HepG2 (cell line): ENCODE measurements at regions not wholly inside any gene's neighbourhood (a gene's known extent, or its start where the extent isn't known, plus 50 kb on each side); places are given as distances from the start of the nearest gene placed in this dataset.

Source experiments
- ARID5B ChIP-seq: IDR thresholded peaks from 2 replicates; pipeline ENCODE4 v1.4.0; 2020; ENCODE audit warnings: mild to moderate bottlenecking, missing genetic modification reagents
- ELF3 ChIP-seq: IDR thresholded peaks from 2 replicates; pipeline ENCODE4 v1.6.1; 2016; ENCODE audit warnings: missing genetic modification reagents, missing compliant biosample characterization
- ETV5 ChIP-seq: IDR thresholded peaks from 2 replicates; pipeline ENCODE4 v1.6.1; 2018; ENCODE audit warnings: missing biosample characterization, missing genetic modification reagents, inconsistent platforms, borderline replicate concordance
- GABPA ChIP-seq, 2 experiments: IDR thresholded peaks; 2 replicates each; pipeline ENCODE4 v1.6.1; 2011 to 2016; ENCODE audit warnings: low read depth in 2 of 2, low read length in 1 of 2, missing biosample characterization in 1 of 2, missing genetic modification characterization in 1 of 2
- HDAC1 ChIP-seq: sonication (generic); formaldehyde crosslinking; IDR thresholded peaks from 2 replicates; pipeline ENCODE4 v1.5.1; 2020; ENCODE audit warnings: mild to moderate bottlenecking, missing genetic modification reagents
- POGZ ChIP-seq: sonication (generic); formaldehyde crosslinking; IDR thresholded peaks from 2 replicates; pipeline ENCODE4 v1.4.0; 2020; ENCODE audit warnings: mild to moderate bottlenecking, missing genetic modification reagents
- RBM22 ChIP-seq: fragments of 200-400 bp; formaldehyde crosslinking; optimal IDR thresholded peaks from 2 replicates; pipeline ENCODE3; 2017; ENCODE audit warnings: mild to moderate bottlenecking, low read length, moderate library complexity
- RFX1 ChIP-seq: fragments of 450-650 bp; IDR thresholded peaks from 2 replicates; pipeline ENCODE4 v1.6.1; 2017
- SIN3B ChIP-seq: fragments of 150-350 bp; IDR thresholded peaks from 2 replicates; pipeline ENCODE4 v1.6.1; 2014; ENCODE audit warnings: low read length
- SP2 ChIP-seq: sonication (generic); formaldehyde crosslinking; IDR thresholded peaks from 2 replicates; pipeline ENCODE4 v1.5.1; 2020; ENCODE audit warnings: mild to moderate bottlenecking, missing genetic modification reagents
- ZBTB49 ChIP-seq: sonication (generic); formaldehyde crosslinking; IDR thresholded peaks from 2 replicates; pipeline ENCODE4 v1.4.0; 2020; ENCODE audit warnings: missing genetic modification reagents, borderline replicate concordance
- ZFAT ChIP-seq: sonication (generic); formaldehyde crosslinking; conservative IDR thresholded peaks from 2 replicates; pipeline ENCODE4 v1.8.1; 2023; ENCODE audit warnings: missing genetic modification reagents, inconsistent platforms
- ZMYM2 ChIP-seq: sonication (generic); formaldehyde crosslinking; IDR thresholded peaks from 2 replicates; pipeline ENCODE4 v1.8.0; 2022; ENCODE audit warnings: mild to moderate bottlenecking, missing genetic modification reagents
- ZNF501 ChIP-seq: sonication (generic); formaldehyde crosslinking; IDR thresholded peaks from 2 replicates; pipeline ENCODE4 v1.5.1; 2020; ENCODE audit warnings: mild to moderate bottlenecking, moderate library complexity, missing genetic modification reagents
- ZNF607 ChIP-seq: sonication (generic); formaldehyde crosslinking; IDR thresholded peaks from 2 replicates; pipeline ENCODE4 v1.5.1; 2020; ENCODE audit warnings: missing genetic modification reagents, mild to moderate bottlenecking, borderline replicate concordance
- ZNF652 ChIP-seq: IDR thresholded peaks from 2 replicates; pipeline ENCODE4 v1.6.1; 2016; ENCODE audit warnings: low read depth, borderline replicate concordance
- ZNF75D ChIP-seq: sonication (generic); formaldehyde crosslinking; IDR thresholded peaks from 2 replicates; pipeline ENCODE4 v1.8.1; 2023; ENCODE audit warnings: missing genetic modification reagents, mild to moderate bottlenecking, borderline replicate concordance
- TF ChIP-seq, protein P1 (sequence below): sonication (generic); formaldehyde crosslinking; IDR thresholded peaks from 2 replicates; pipeline ENCODE4 v1.5.1; 2020; ENCODE audit warnings: missing genetic modification reagents, mild to moderate bottlenecking, borderline replicate concordance
- TF ChIP-seq, protein P2 (sequence below): sonication (generic); formaldehyde crosslinking; IDR thresholded peaks from 2 replicates; pipeline ENCODE4 v1.5.0; 2020; ENCODE audit warnings: mild to moderate bottlenecking, missing genetic modification reagents

GRCh38 chr2:74043345-74044329 is 58.9 kb downstream of the TET3 start (continued):
- TF ChIP-seq ARID5B (CRISPR knock-in tag) (peak; percentile 53; the same call in 1 of the 2 replicates), ELF3 (CRISPR knock-in tag) (peak; percentile 66; the same call in 1 of the 2 replicates), SIN3B (no peak), ZNF607 (CRISPR knock-in tag) (peak; percentile 64; the same call in 1 of the 2 replicates), ZNF652 (no peak), GABPA (IDR thresholded peaks at IDR 0.05; ENCODE audit: low read depth, low read length) (no peak), GABPA (CRISPR knock-in tag; IDR thresholded peaks at IDR 0.05; ENCODE audit: low read depth) (no peak), ZNF501 (CRISPR knock-in tag) (peak; percentile 68), HDAC1 (CRISPR knock-in tag) (no peak), ETV5 (CRISPR knock-in tag) (peak; percentile 61; the same call in 1 of the 2 replicates), ZNF75D (CRISPR knock-in tag) (no peak), ZFAT (no peak), RBM22 (no peak), SP2 (CRISPR knock-in tag) (0 out of 2 replicates have a peak, but pooled peaks have one; percentile 38), ZBTB49 (CRISPR knock-in tag) (no peak), POGZ (peak; percentile 23), ZMYM2 (CRISPR knock-in tag) (0 out of 2 replicates have a peak, but pooled peaks have one; percentile 36), RFX1 (no peak)
- TF ChIP-seq, protein P1, sequence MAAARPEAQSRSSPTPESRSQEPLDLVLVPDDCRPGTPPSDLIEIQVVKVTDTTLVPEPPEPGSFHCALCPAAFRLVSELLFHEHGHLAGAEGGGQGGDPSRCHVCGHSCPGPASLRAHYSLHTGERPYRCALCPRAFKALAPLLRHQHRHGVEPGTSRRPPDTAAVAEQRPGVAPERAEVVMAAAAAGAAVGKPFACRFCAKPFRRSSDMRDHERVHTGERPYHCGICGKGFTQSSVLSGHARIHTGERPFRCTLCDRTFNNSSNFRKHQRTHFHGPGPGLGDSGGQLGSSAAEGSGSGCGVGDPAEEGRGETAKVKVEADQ, result no peak
- TF ChIP-seq, protein P2, sequence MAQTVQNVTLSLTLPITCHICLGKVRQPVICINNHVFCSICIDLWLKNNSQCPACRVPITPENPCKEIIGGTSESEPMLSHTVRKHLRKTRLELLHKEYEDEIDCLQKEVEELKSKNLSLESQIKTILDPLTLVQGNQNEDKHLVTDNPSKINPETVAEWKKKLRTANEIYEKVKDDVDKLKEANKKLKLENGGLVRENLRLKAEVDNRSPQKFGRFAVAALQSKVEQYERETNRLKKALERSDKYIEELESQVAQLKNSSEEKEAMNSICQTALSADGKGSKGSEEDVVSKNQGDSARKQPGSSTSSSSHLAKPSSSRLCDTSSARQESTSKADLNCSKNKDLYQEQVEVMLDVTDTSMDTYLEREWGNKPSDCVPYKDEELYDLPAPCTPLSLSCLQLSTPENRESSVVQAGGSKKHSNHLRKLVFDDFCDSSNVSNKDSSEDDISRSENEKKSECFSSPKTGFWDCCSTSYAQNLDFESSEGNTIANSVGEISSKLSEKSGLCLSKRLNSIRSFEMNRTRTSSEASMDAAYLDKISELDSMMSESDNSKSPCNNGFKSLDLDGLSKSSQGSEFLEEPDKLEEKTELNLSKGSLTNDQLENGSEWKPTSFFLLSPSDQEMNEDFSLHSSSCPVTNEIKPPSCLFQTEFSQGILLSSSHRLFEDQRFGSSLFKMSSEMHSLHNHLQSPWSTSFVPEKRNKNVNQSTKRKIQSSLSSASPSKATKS (CRISPR knock-in tag), result no peak
